ENCODE measurements at regions not wholly inside any gene's neighbourhood (a gene's known extent, or its start where the extent isn't known, plus 50 kb on each side); places are given as distances from the start of the nearest gene placed in this dataset.
A peak's percentile ranks its signal among the peaks of the same experiment; 100 is the strongest.

- Histone ChIP-seq H3K36me3 (ENCODE audit: control insufficient read depth, insufficient read depth, low read length) (no peaks in the 10 kb centered on the region), H3K4me2 (ENCODE audit: insufficient read depth, low read length) (no peak overlapping the region), H3K4me1 (replicated peaks in 1 of 2; ENCODE audit: control insufficient read depth in 2 of 2, insufficient read depth in 2 of 2, low read length in 2 of 2) (no peaks in the 10 kb centered on the region), H3K4me3 (no peak overlapping the region), H3K27ac (ENCODE audit: extremely low read depth, low read depth, low read length) (no peak overlapping the region), H3K9me1 (ENCODE audit: control insufficient read depth, insufficient read depth, low read length) (no peaks in the 10 kb centered on the region), H3K79me2 (ENCODE audit: control insufficient read depth, insufficient read depth, low read length) (no peaks in the 10 kb centered on the region), H4K20me1 (replicated peaks; ENCODE audit: control insufficient read depth, insufficient read depth, low read length) (no peaks in the 10 kb centered on the region), H3K27me3 (ENCODE audit: control insufficient read depth in 2 of 2, insufficient read depth in 2 of 2, low read length in 2 of 2) (no peaks in the 10 kb centered on the region), H3K9me3 (replicated peaks; ENCODE audit: control insufficient read depth, insufficient read depth, low read depth, low read length) (no peaks in the 10 kb centered on the region), H2AFZ (ENCODE audit: low read depth, low read length) (no peak overlapping the region), H3K9ac (ENCODE audit: insufficient read depth in 1 of 2, low read depth in 2 of 2, low read length in 2 of 2) (no peak overlapping the region)
- intact Hi-C loops (cut with micrococcal nuclease), result no loop called here
- in situ Hi-C loops (cut with MboI), result no loop called here
- BruUV-seq (replicated peaks), result no TSS peak
- no peak for FAIRE-seq
- DNase-seq (ENCODE audit: extremely low read depth in 1 of 4, low spot score in 3 of 4), result no peak
- ChIA-PET POLR2A (no interaction called here), CTCF (ENCODE audit: low intra/inter-chr PET ratio) (no interaction called here)
- 0% methylated on average over 1 of the region's 1 CpG for WGBS (ENCODE audit: insufficient coverage, low coverage, missing lambda C conversion rate)
- ATAC-seq, result no peak
- TF ChIP-seq ZNF316 (IDR thresholded peaks at IDR 0.05) (0 out of 2 replicates have a peak, but pooled peaks have one; percentile 31), ZNF668 (CRISPR knock-in tag; IDR thresholded peaks at IDR 0.05) (no peak), NFRKB (IDR thresholded peaks at IDR 0.05; ENCODE audit: low read depth) (no peak), MAFG (tag; conservative IDR thresholded peaks at IDR 0.05) (peak; percentile 36), ZBTB49 (CRISPR knock-in tag; IDR thresholded peaks at IDR 0.05; ENCODE audit: borderline replicate concordance) (no peak), MGA (IDR thresholded peaks at IDR 0.05) (no peak), E4F1 (CRISPR knock-in tag; IDR thresholded peaks at IDR 0.05; ENCODE audit: borderline replicate concordance) (no peak)
Measured at GRCh38 chr1:215487466-215487865, 79.6 kb upstream of the KCTD3 start.
